22Rv1 (cell line): ENCODE measurements at regions not wholly inside any gene's neighbourhood (a gene's known extent, or its start where the extent isn't known, plus 50 kb on each side); places are given as distances from the start of the nearest gene placed in this dataset.

ENCODE experiments used
- CTCF ChIP-seq: fragments of 450-650 bp; IDR thresholded peaks from 2 replicates; pipeline ENCODE4 v1.5.1; 2017; ENCODE audit warnings: mild to moderate bottlenecking
- ZFX ChIP-seq: fragments of 450-650 bp; IDR thresholded peaks from 2 replicates; pipeline ENCODE4 v1.6.1; 2017; ENCODE audit warnings: antibody characterized with exemption, borderline replicate concordance

- TF ChIP-seq CTCF (no peak), ZFX (no peak)
These were observed 166.6 kb upstream of the ATP1B1 start for GRCh38 chr1:168939947-168940223.
